K562 (cell line): ENCODE measurements at regions not wholly inside any gene's neighbourhood (a gene's known extent, or its start where the extent isn't known, plus 50 kb on each side); places are given as distances from the start of the nearest gene placed in this dataset.

Experiments used
- ATAC-seq: fragments of 200-7000 bp; cut with Tn5 transposase; 3 replicates; pipeline ENCODE4 v1.9.1; 2020; ENCODE audit warnings: moderate library complexity
- BruUV-seq: library from RNA; stranded (reverse); fragments of 400-500 nt; replicated peaks from 2 replicates; lab custom pipeline; 2021; lab: Mats Ljungman, UMichigan
- CTCF ChIA-PET: fragments of 300-600 bp; formaldehyde crosslinking; extraction: SDS; loops from one replicate; lab custom pipeline; 2021; ENCODE audit warnings: low intra/inter-chr PET ratio; lab: Yijun Ruan, JAX
- POLR2A ChIA-PET: fragments of 300-600, 350-650 bp; sonication (Branson Sonifier 250); formaldehyde crosslinking; extraction: SDS; loops from one replicate; lab custom pipeline; 2021; ENCODE audit warnings: antibody characterized with exemption, inconsistent platforms; lab: Yijun Ruan, JAX
- DNase-seq, 4 experiments: peaks; one replicate each; pipeline versions ENCODE4 v3.0.0 to v3.0.0-alpha.2; 2011 to 2018; ENCODE audit warnings: low spot score in 3 of 4, mixed read lengths in 3 of 4; ENCODE audit errors: extremely low read depth in 1 of 4
- FAIRE-seq: peaks from 2 replicates; lab custom pipeline; 2011; peaks lifted over from hg19 to GRCh38; lab: Jason Lieb, UNC
- H2AFZ ChIP-seq: 2 replicates; pipeline ENCODE4 v1.6.0; 2011; ENCODE audit warnings: low read depth, low read length, control low read depth, inconsistent platforms
- H3K27ac ChIP-seq: fragments of 200-600 bp; 3 replicates; pipeline ENCODE4 v1.8.0; 2011; ENCODE audit warnings: low read depth, mild to moderate bottlenecking, control low read depth, inconsistent platforms, low read length, moderate library complexity, mixed read lengths; ENCODE audit errors: extremely low read depth
- H3K27me3 ChIP-seq, 2 experiments: fragments of 300-600 bp in 1 of 2; 2 replicates in 1 of 2; 3 replicates in 1 of 2; pipeline versions ENCODE4 v1.6.0 to v1.8.0; 2011; ENCODE audit warnings: inconsistent platforms in 2 of 2, low read length in 2 of 2, mild to moderate bottlenecking in 1 of 2, mixed read lengths in 1 of 2, moderate library complexity in 1 of 2; ENCODE audit not compliant: control insufficient read depth in 2 of 2, insufficient read depth in 2 of 2
- H3K36me3 ChIP-seq: fragments of 300-600 bp; 3 replicates; pipeline ENCODE4 v1.8.0; 2011; ENCODE audit warnings: mild to moderate bottlenecking, low read length, inconsistent platforms; ENCODE audit not compliant: control insufficient read depth, insufficient read depth
- H3K4me1 ChIP-seq, 2 experiments: fragments of 200-600 bp in 1 of 2; replicated peaks in 1 of 2; 2 replicates in 1 of 2; 3 replicates in 1 of 2; pipeline versions ENCODE4 v1.5.1 to v1.8.0; 2011; ENCODE audit warnings: inconsistent platforms in 2 of 2, low read length in 2 of 2, mild to moderate bottlenecking in 1 of 2, mixed read lengths in 1 of 2, moderate library complexity in 1 of 2; ENCODE audit not compliant: control insufficient read depth in 2 of 2, insufficient read depth in 2 of 2
- H3K4me2 ChIP-seq: 2 replicates; pipeline ENCODE4 v1.6.1; 2011; ENCODE audit warnings: low read length, control low read depth, inconsistent platforms, mixed read lengths; ENCODE audit not compliant: insufficient read depth
- H3K4me3 ChIP-seq: fragments of 200-600 bp; sonication (generic), shearing (Covaris generic); 2 replicates; pipeline ENCODE4 v1.5.1; 2016; ENCODE audit warnings: control low read depth, inconsistent platforms
- H3K79me2 ChIP-seq: fragments of 200-600 bp; 3 replicates; pipeline ENCODE4 v1.8.0; 2011; ENCODE audit warnings: low read length, inconsistent platforms; ENCODE audit not compliant: control insufficient read depth, insufficient read depth
- H3K9ac ChIP-seq, 2 experiments: 2 replicates each; pipeline versions ENCODE4 v1.6.0 to v1.6.1; 2011; ENCODE audit warnings: low read depth in 2 of 2, low read length in 2 of 2, control low read depth in 1 of 2, inconsistent platforms in 1 of 2, mild to moderate bottlenecking in 1 of 2, mixed read lengths in 1 of 2; ENCODE audit not compliant: insufficient read depth in 1 of 2
- H3K9me1 ChIP-seq: one replicate; pipeline ENCODE4 v1.6.0; 2011; ENCODE audit warnings: inconsistent platforms, mild to moderate bottlenecking, low read length, moderate library complexity; ENCODE audit not compliant: control insufficient read depth, insufficient read depth
- H3K9me3 ChIP-seq: replicated peaks from 2 replicates; pipeline ENCODE4 v1.5.1; 2011; ENCODE audit warnings: low read depth, low read length, inconsistent platforms; ENCODE audit not compliant: control insufficient read depth, insufficient read depth
- H4K20me1 ChIP-seq: replicated peaks from 2 replicates; pipeline ENCODE4 v1.6.1; 2011; ENCODE audit warnings: low read length, inconsistent platforms, mixed read lengths; ENCODE audit not compliant: control insufficient read depth, insufficient read depth
- ATF6 ChIP-seq: sonication (generic); formaldehyde crosslinking; IDR thresholded peaks from 2 replicates; pipeline ENCODE4 v1.4.0; 2020; ENCODE audit warnings: mild to moderate bottlenecking, missing genetic modification reagents
- HDAC2 ChIP-seq: fragments of 450-650 bp; IDR thresholded peaks from 2 replicates; pipeline ENCODE4 v1.6.1; 2016; ENCODE audit warnings: mild to moderate bottlenecking
- KDM5B ChIP-seq: fragments of 200-600 bp; sonication (generic); IDR thresholded peaks from 2 replicates; pipeline ENCODE4 v1.6.1; 2012; ENCODE audit warnings: low read depth, mild to moderate bottlenecking, moderate library complexity, low read length, control low read depth, inconsistent platforms; ENCODE audit not compliant: insufficient replicate concordance
- MAFF ChIP-seq: IDR thresholded peaks from 2 replicates; pipeline ENCODE4 v1.6.1; 2012; ENCODE audit warnings: low read length, improper control_type of control experiment
- NELFE ChIP-seq: IDR thresholded peaks from 2 replicates; pipeline ENCODE4 v1.6.1; 2011; ENCODE audit warnings: mild to moderate bottlenecking; ENCODE audit not compliant: insufficient read depth, insufficient read length
- NRF1 ChIP-seq, 2 experiments: fragments of 450-650 bp; IDR thresholded peaks in 1 of 2; conservative IDR thresholded peaks in 1 of 2; 2 replicates each; pipeline ENCODE4 v1.6.1; 2014; ENCODE audit warnings: mild to moderate bottlenecking in 2 of 2
- SNAPC5 ChIP-seq: fragments of 250-450 bp; sonication (Bioruptor Pico); IDR thresholded peaks from 2 replicates; pipeline ENCODE4 v1.8.0; 2021; ENCODE audit warnings: moderate library complexity, mild to moderate bottlenecking, inconsistent platforms
- SNIP1 ChIP-seq: fragments of 450-650 bp; IDR thresholded peaks from 2 replicates; pipeline ENCODE4 v1.7.1; 2017; ENCODE audit warnings: low read depth, mild to moderate bottlenecking
- SRF ChIP-seq, 2 experiments: fragments of 250-450, 450-650 bp in 1 of 2; sonication (Bioruptor Pico) in 1 of 2; sonication (generic) in 1 of 2; formaldehyde crosslinking; IDR thresholded peaks; 2 replicates each; pipeline versions ENCODE4 v1.5.0 to v1.5.1; 2020 to 2022; ENCODE audit warnings: mild to moderate bottlenecking in 1 of 2, missing genetic modification reagents in 1 of 2
- ZBTB33 ChIP-seq: sonication (generic); formaldehyde crosslinking; IDR thresholded peaks from 2 replicates; pipeline ENCODE4 v1.8.1; 2023; ENCODE audit warnings: mild to moderate bottlenecking, missing genetic modification reagents
- ZNF436 ChIP-seq: fragments of 250-450, 450-650 bp; sonication (Bioruptor Pico); formaldehyde crosslinking; IDR thresholded peaks from 2 replicates; pipeline ENCODE4 v1.7.0; 2020; ENCODE audit warnings: mild to moderate bottlenecking
- ZNF695 ChIP-seq: fragments of 450-650 bp; formaldehyde crosslinking; IDR thresholded peaks from 2 replicates; pipeline ENCODE4 v1.4.0; 2020; ENCODE audit warnings: mild to moderate bottlenecking, moderate library complexity
- WGBS: fragments of 100-300 bp; shearing (Covaris generic); methylation state at CpG from one replicate; pipeline ENCODE4 v1.1.6; 2016; ENCODE audit warnings: low coverage, mixed read lengths; ENCODE audit not compliant: insufficient coverage; ENCODE audit errors: missing lambda C conversion rate; 5-methylcytosine and 5-hydroxymethylcytosine counted together
- in situ Hi-C: fragments of 300-500 bp; cut with MboI; formaldehyde crosslinking; loops from 4 replicates; pipeline ENCODE4 v1.15.0; 2018; ENCODE audit warnings: inconsistent platforms, mixed read lengths
- intact Hi-C: fragments of 100-400 bp; cut with micrococcal nuclease; formaldehyde crosslinking; loops from 2 replicates; pipeline ENCODE4 v1.14.2; 2022

- no peaks in the 10 kb centered on the region; the same call in 1 of the 2 replicates for H4K20me1 ChIP-seq
- no TSS peak for BruUV-seq
- H3K79me2 ChIP-seq, result no peaks in the 10 kb centered on the region
- FAIRE-seq, result no peak
- no peaks in the 10 kb centered on the region for H3K9me3 ChIP-seq
- no peak overlapping the region for H3K4me3 ChIP-seq
- H2AFZ ChIP-seq, result no peak overlapping the region
- H3K27me3 ChIP-seq, result no peaks in the 10 kb centered on the region
- ChIA-PET CTCF (no interaction called here), POLR2A (interaction anchor here (0.7 kb wide), 1 partner anchor 639 kb away, joined by 4 read pairs; no protein-coding TSS in a partner anchor)
- no peak overlapping the region for H3K27ac ChIP-seq
- ATAC-seq, result no peak
- intact Hi-C loops, result no loop called here
- peaks cover 0 to 4% of the 10 kb centered on the region in 2 experiments; a peak in 2 of 5 replicates for H3K4me1 ChIP-seq
- no peak overlapping the region for H3K4me2 ChIP-seq
- DNase-seq, result no peak
- H3K9ac ChIP-seq, result no peak overlapping the region
- in situ Hi-C loops, result loop anchor here (25.0 kb wide), 2 partner anchors 393 to 593 kb away; partner anchors contain the start of gene MN1
- no peaks in the 10 kb centered on the region for H3K9me1 ChIP-seq
- WGBS, result 0% methylated on average over 7 of the region's 7 CpGs
- no peak for TF ChIP-seq SNAPC5 (CRISPR knock-in tag)
- no peak for TF ChIP-seq ZNF695 (CRISPR knock-in tag)
- TF ChIP-seq SNIP1, result no peak
- no peak for TF ChIP-seq ZNF436 (CRISPR knock-in tag)
- no peak for TF ChIP-seq MAFF
- TF ChIP-seq KDM5B, result no peak
- no peak for TF ChIP-seq HDAC2
- TF ChIP-seq NELFE, result no peak
- TF ChIP-seq NRF1 (conservative IDR thresholded peaks at IDR 0.05 in 1 of 2, IDR thresholded peaks at IDR 0.05 in 1 of 2), result no peak
- TF ChIP-seq ATF6 (CRISPR knock-in tag), result no peak
- TF ChIP-seq SRF (CRISPR knock-in tag; IDR thresholded peaks at IDR 0.05), result no peak
- no peak for TF ChIP-seq ZBTB33
- no peaks in the 10 kb centered on the region for H3K36me3 ChIP-seq
These were observed 382.1 kb downstream of the MN1 start for GRCh38 chr22:27419473-27419872.
